ENCODE measurements at regions not wholly inside any gene's neighbourhood (a gene's known extent, or its start where the extent isn't known, plus 50 kb on each side); places are given as distances from the start of the nearest gene placed in this dataset.

DNA sequence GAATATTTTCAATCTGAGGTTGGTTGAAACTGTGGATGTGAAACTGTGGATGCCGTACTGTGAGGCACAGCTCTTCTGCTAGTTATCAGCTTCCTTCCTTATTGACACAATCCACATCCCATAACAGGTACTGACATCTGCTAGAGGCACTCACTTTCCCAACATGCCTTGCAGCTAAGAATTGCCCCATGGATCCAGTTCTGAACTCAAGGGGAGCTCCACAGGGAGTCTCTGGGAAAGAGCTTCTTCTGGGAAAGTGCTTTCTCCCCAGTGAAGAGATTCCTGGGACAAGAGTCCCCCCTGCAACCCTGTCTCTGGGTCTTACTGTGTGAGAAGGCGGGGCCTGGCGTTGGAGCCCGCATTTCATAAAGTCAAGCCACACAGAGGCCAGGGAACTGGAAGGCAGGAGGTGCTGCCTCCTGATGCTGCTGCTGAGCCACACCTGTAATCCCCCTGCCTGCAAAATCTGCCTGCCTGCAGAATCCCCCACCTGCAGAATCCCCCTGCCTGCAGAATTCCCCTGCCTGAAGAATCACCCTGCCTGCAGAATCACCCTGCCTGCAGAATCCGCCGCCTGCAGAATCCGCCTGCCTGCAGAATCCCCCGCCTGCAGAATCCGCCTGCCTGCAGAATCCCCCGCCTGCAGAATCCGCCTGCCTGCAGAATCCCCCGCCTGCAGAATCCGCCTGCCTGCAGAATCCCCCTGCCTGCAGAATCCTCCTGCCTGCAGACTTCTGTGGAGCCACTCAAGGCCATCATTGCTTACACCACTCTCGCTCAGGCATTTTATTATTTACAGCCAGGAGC, 305.4 kb downstream of the FOXL1 start:
- TF ChIP-seq POLR2AphosphoS5 (IDR thresholded peaks at IDR 0.05; ENCODE audit: low read depth, low read length) (no peak), TAF1 (IDR thresholded peaks at IDR 0.05; ENCODE audit: borderline replicate concordance, insufficient read depth, low read length) (no peak), SIN3A (IDR thresholded peaks at IDR 0.05; ENCODE audit: borderline replicate concordance, insufficient read depth, low read length) (no peak)
- TF ChIP-seq, protein P1, sequence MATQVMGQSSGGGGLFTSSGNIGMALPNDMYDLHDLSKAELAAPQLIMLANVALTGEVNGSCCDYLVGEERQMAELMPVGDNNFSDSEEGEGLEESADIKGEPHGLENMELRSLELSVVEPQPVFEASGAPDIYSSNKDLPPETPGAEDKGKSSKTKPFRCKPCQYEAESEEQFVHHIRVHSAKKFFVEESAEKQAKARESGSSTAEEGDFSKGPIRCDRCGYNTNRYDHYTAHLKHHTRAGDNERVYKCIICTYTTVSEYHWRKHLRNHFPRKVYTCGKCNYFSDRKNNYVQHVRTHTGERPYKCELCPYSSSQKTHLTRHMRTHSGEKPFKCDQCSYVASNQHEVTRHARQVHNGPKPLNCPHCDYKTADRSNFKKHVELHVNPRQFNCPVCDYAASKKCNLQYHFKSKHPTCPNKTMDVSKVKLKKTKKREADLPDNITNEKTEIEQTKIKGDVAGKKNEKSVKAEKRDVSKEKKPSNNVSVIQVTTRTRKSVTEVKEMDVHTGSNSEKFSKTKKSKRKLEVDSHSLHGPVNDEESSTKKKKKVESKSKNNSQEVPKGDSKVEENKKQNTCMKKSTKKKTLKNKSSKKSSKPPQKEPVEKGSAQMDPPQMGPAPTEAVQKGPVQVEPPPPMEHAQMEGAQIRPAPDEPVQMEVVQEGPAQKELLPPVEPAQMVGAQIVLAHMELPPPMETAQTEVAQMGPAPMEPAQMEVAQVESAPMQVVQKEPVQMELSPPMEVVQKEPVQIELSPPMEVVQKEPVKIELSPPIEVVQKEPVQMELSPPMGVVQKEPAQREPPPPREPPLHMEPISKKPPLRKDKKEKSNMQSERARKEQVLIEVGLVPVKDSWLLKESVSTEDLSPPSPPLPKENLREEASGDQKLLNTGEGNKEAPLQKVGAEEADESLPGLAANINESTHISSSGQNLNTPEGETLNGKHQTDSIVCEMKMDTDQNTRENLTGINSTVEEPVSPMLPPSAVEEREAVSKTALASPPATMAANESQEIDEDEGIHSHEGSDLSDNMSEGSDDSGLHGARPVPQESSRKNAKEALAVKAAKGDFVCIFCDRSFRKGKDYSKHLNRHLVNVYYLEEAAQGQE (IDR thresholded peaks at IDR 0.05; ENCODE audit: insufficient read depth in 1 of 2, low read depth in 2 of 2, low read length in 2 of 2), result no peak
